NOMO-1 treated with dmso at 0.1 percent for 144 hours (cell line): ENCODE measurements at regions not wholly inside any gene's neighbourhood (a gene's known extent, or its start where the extent isn't known, plus 50 kb on each side); places are given as distances from the start of the nearest gene placed in this dataset.
"Not testable (repeated sequence)": the region's sequence is repeated elsewhere in the genome, so short reads cannot be mapped to it uniquely, and the experiment has no call there.

ENCODE experiments used
- DNase-seq: peaks from one replicate; lab custom pipeline; 2025; ENCODE audit not compliant: unreplicated experiment; lab: John Stamatoyannopoulos, UW

DNA sequence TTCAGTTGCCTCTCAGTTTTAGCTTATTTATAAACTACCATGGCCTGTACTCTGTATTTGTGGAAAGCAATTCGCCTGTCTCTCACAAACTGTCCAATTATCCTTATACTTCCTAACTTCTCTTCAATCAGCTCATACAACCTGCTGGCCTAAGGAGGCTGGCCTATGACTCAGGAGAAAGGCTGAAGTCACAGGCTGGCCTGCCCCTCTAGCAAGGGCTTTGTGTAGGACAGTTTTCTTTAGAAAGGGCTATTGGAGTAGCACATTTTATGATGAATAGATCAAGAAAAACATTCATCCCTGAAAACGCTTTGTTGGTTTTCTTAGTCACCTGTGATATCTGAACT lies 988.7 kb upstream of the ARRDC3 start:
- no peak for DNase-seq

- no peak for DNase-seq
Observed at GRCh38 chr5:92371171-92371888, 988.2 kb upstream of the ARRDC3 start.

DNA sequence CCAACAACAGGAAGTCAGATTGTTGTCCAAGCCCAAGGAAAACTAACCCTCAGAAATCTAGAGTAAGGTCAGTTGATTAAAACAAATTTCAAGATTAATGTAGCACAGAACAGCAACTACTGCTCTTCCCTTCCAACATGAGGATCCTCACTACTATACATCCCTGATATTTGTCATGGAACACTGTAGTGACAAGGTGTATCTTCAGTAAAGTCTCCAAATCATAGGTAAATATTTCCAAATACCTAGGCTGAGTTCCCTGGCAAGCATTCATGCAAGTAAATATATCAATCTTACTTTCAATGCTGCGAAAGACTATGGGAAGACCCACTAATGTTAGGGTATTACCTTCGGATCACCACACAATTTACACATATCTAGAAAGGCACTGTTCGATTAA lies 986.9 kb upstream of the ARRDC3 start:
- no peak for DNase-seq

DNA sequence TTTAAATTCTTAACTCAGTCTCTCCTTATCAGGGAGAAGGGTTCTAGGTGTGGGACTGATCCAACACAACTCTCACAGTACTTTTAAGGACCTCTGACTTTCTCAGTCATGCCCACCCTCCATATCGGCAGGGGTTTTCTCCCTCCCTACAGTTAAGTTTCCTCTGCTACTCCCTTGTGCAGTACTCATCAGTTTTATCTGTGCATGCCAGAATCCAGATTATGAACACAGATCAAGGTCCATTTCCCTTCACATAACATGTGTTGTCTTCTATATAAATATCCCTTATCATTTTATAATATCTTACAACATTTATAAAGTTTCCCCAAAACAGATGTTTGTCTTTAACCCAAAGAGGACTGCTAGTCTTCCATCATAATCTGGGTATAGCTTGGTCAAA lies 986.5 kb upstream of the ARRDC3 start:
- DNase-seq = no peak

- no peak for DNase-seq
Observed at GRCh38 chr5:92364986-92365550, 982.0 kb upstream of the ARRDC3 start.

DNA sequence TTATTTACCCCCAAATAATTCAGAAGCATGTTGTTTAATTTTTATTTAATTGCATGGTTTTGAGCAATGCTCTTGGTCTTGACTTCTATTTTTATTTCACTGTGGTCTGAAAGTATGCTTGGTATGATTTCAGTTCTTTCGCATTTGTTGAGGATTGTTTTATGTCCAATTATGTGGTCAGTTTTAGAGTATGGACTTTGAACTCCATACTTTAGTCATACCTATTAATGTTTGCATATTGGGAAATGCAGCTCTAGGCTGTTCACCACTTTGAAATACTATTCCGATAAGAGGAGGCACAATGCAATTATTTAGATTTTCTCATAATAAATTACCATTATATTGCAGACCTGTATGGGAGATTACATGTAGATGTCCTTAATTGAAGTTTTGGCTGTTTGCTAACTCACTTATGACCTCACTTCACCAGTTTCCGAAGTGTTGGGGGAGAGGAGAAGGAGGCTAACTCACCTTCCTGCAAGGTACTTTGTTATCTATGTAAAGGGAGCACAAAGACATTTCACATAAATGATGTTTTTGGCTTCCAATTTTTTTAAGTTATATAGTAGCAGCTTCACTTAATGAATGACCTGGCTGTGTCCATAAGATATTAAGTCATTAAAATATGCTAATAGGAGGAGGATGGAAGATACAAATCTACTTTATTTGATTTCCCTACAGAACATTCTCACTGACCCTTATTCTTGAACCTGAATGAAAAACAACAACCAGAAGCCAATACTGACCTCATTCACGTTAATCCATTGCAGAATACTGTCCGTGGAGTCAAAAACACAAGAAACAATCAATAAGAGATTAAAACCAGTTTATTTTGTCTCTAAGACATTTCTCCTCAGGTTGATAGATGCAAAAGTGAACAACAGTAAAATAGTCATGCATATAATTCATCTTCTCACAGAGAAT lies 970.3 kb upstream of the ARRDC3 start:
- no peak for DNase-seq

- DNase-seq = no peak
Observed at GRCh38 chr5:92337772-92338234, 954.7 kb upstream of the ARRDC3 start.

GRCh38 chr5:92332039-92332438 lies 948.9 kb upstream of the ARRDC3 start:
- DNase-seq = no peak

GRCh38 chr5:92330365-92330764 lies 947.2 kb upstream of the ARRDC3 start:
- no peak for DNase-seq

GRCh38 chr5:92329759-92330158 lies 946.6 kb upstream of the ARRDC3 start:
- DNase-seq = no peak

GRCh38 chr5:92328584-92329259 lies 945.6 kb upstream of the ARRDC3 start:
- no peak for DNase-seq

DNA sequence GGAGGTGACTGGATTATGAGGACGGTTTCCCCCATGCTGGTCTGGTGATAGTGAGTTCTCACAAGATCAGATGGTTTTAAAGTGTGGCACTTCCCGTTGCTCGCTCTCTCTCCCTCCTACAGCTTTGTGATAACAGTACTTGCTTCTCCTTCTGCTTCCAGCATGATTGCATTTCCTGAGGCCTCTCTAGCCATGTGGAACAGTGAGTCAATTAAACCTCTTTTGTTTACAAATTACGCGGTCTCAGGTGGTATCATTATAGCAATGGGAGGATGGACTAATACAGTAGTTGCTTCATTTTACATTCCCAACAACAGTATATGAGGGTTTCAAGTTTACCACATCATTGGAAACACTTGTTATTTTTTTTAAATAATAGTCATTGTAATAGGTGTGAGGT lies 937.3 kb upstream of the ARRDC3 start:
- no peak for DNase-seq

GRCh38 chr5:92313385-92313784 lies 930.3 kb upstream of the ARRDC3 start:
- DNase-seq = no peak

DNA sequence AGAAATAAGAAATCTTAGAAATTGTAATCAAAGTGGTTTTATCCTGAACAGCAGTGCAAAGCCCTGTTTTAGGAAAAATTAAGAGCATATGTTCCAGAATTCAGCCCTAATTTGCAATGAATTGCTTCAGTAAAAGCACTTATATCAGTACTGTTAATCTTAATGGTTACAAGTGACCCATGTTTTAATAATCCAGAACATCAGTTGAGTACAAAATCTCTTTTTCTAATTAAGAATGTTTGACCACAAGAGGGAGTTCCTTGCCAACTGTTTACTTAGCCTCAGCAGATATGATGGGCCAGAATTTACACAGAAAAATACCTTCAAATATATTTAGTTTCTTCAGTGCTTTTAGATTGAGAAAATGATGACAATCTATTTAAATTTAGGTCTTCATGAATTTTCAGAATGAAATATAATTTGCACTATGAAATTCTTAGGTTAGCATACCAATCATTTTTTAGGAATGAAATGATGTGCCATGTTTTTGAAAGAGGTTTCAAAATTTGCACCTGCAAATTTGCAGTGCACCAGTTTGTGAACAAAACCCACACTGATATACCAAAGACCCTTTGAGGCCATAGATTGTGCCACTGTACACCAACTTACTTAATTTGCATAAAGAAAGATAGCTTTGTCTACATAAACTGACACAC lies 926.3 kb upstream of the ARRDC3 start:
- no peak for DNase-seq

GRCh38 chr5:92308679-92309078 lies 925.6 kb upstream of the ARRDC3 start:
- no peak for DNase-seq

GRCh38 chr5:92302356-92302755 lies 919.2 kb upstream of the ARRDC3 start:
- not testable (repeated sequence) for DNase-seq

GRCh38 chr5:92283521-92283920 lies 900.4 kb upstream of the ARRDC3 start:
- DNase-seq = no peak

DNA sequence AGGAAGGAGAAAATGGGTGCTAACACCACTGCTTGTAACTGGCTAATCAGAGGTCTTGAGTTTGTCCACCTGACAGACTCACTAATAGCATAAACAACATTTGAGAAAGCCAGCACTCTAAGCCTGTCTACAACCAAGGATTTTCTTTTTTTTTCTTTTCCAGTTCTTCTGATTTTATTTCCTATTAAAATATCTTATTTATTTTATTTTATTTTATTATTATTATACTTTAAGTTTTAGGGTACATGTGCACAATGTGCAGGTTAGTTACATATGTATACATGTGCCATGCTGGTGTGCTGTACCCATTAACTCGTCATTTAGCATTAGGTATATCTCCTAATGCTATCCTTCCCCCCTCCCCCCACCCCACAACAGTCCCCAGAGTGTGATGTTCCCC lies 888.6 kb upstream of the ARRDC3 start:
- DNase-seq = not testable (repeated sequence)

- DNase-seq = no peak
Observed at GRCh38 chr5:92268343-92268742, 885.2 kb upstream of the ARRDC3 start.

DNA sequence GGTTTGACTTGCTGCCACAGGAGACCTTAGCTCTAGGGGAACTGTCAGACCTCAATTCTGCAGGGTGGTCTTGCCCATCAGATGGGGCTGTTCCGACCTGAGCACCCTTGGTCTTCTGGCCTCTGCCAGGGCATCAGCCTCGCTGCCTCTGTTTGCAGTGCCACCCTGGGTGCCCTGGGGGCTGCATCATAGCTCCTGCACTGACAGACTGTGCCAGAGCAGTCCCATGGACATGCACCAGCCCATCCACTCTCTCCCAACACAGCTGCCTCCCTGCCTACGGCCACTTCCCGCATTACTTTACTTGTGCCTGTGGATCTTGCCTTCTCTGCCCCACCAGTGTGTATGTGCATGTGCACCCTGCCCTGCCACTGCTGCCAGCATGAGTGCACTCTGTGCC lies 884.7 kb upstream of the ARRDC3 start:
- DNase-seq = no peak

DNA sequence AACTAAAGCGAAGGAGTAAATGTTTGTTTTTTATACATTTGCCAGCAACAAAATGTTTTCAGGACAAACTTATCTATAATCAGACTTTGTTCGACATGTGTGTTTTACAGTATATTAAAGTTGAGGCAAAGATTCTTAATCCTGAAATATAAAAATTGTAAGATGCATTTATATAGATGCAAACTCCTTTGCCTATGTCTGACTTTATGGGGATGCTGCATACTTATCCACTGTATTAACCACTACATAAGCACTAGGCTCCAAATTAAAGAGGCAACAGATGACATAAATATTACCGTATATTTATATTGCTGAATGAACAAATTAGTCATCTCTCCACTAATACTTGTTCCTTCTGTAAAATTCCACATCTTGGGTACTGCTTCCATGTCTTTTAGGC lies 882.7 kb upstream of the ARRDC3 start:
- DNase-seq = no peak
